NCI-H345 (cell line): ENCODE measurements at regions not wholly inside any gene's neighbourhood (a gene's known extent, or its start where the extent isn't known, plus 50 kb on each side); places are given as distances from the start of the nearest gene placed in this dataset.

Experiments used
- DNase-seq: peaks from one replicate; lab custom pipeline; 2025; lab: John Stamatoyannopoulos, UW

DNA sequence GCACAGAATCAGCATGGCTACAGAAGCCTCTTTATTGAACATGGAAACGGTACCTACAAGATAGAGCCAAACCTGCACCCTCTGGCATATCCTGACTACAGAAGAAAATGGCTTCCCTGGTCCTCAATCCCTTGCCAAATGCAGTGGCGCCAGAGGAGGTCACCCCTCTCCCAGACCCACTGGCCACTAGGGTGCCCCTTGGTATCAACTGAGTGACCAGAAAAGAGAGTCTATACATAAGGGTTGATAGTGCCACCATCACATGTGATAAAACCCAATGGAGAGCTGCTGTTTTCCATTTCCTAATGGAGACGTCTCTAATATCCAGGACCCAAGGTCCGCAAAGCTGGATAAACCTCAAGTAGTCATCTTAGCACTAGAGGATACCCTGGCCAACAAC is 52.7 kb upstream of the ALK start:
- no peak for DNase-seq

DNA sequence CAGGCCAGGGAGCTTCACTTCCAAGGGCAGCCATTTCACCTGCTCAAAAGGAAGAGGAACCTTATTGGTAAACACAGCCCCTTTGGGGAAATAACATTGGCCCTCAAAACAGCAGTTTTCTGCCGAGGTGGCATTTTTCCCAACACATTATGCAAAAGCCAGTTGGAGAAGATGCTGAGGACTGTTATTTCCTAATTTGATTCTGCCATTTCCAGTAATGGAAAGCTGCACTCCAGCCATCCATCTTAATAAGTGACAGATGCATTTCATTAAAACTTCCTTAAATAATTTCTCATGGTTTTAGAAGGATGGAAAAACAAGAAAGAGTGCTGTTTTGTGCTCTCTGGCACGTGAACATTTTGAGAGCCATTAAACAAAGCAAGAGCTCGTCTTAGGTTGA is 55.9 kb upstream of the ALK start:
- no peak for DNase-seq

DNA sequence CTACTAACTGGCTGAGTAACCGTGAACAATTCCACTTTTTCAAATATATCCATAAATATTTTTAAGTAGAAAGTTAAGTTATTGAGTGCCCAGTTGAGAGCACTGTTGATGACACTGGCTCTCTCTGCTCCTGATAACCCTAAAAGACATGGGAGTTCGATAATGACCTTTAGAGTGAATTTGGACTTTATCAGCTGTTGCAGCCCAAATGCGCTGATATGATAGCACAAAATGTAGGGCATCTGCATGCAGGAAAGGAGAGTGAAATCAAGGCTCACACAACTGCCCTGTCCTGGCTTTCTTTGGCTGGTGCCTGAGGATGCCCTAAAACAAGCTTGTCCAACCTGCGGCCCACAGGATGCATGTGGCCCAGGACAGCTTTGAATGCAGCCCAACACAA is 60.0 kb upstream of the ALK start:
- DNase-seq, result no peak

DNA sequence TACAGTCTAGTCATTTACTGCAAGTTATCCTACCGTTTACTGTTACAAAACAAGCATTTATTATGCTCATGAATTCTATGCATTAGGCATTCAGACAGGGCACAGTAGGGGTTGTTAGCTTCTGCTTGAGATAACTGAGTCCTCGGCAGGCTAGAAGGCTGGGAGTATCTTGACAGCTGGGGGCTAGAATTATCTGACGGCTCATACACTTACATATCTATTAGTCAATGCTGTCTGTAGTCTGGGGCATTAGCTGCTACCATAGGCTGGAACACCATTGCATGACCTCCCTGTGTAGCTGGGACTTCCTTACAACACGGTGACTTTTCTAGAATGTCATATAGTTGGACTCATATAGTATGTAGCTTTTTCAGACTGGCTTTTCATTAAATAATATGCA is 61.9 kb upstream of the ALK start:
- DNase-seq, result no peak

DNA sequence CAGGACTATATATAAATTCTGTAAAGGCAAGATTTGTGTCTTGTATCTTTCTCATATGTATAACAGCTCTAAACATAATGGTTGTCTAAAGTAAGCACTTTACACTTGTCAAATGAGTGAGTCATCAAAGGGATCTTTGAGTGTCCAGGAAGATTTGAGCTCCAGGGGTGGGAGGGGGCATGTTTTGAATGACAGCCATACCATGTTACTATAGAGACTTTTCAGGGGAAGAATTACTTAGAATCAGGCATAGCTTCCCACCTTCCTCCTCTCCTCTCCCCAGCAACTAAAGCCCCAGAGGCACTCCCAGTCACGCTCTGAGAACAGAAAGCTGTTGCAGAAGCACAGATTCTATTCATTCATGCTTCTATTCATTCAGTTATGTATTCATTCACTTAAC is 65.8 kb upstream of the ALK start:
- DNase-seq, result peak; percentile 17

DNA sequence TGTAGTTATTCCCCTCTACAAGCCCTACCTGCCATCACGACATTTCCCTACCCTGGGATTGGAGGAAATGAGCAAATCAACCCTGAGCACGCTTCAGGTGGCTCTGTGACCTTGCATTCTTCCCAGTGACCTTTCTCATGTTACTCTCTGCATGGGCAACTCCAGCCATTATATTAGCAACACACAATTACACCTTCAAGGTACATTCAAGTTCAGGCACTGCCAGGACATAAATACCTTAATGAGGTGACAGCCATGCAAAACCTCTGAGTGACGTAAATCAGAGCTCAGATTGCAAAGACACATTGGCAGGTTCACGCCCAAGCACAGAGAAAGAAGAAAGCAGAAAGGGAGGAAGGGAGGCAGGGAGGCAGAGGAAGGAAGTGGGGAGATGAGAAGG is 68.7 kb upstream of the ALK start:
- no peak for DNase-seq

DNA sequence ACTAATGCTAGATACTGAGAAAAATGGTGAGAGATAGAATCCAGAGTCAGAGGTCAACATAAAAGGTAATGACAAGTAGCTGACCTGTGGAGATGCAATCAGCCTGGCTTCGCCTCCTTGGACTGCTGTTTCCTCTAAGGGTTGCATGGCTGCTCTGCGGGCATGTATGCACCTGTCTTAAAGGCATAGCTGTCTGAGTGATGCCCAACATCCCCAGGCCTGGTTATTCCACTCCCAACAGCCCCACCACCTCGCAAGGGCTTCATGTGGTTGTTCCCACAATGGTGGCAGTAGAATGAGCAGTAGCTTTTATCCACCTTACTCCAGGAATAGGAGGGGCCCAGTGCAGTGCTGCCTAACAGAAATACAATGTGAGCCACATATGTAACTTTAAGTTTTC is 69.7 kb upstream of the ALK start:
- no peak for DNase-seq

DNA sequence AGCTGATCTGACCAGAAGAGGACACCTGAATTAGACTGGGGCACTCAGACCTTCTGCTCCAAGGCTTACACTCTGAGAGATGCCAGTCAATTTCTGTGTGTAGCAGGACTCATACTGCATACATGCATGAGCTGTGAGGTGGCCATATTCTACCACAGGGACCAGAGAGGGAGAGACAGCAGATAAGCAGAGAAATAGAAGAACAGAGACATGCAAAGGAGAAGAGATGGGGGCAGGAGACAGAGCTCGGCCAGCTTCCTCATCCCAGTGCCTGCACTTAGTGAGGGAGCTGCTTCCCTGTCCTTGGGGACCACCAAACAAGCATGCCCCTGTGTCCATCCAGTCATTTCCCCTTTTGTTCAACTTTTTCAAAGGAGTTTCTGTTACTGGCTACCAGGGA is 73.9 kb upstream of the ALK start:
- no peak for DNase-seq

DNA sequence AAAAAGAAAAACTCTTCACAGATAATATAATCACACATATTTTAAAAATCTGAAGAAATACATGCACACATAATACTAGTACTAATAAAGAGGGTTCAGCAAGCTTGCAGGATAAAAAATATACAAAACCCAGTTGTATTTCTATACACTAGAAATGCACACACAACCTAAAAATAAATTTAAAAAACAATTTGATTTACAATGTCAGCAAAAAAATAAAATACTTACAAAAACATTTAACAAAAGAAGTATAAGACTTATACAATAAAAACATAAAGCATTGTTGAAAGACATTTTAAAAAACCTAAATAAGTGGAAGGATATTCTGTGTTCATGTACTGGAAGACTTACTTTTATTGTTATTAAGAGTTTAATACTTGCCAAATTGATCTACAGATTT is 81.7 kb upstream of the ALK start:
- no peak for DNase-seq

DNA sequence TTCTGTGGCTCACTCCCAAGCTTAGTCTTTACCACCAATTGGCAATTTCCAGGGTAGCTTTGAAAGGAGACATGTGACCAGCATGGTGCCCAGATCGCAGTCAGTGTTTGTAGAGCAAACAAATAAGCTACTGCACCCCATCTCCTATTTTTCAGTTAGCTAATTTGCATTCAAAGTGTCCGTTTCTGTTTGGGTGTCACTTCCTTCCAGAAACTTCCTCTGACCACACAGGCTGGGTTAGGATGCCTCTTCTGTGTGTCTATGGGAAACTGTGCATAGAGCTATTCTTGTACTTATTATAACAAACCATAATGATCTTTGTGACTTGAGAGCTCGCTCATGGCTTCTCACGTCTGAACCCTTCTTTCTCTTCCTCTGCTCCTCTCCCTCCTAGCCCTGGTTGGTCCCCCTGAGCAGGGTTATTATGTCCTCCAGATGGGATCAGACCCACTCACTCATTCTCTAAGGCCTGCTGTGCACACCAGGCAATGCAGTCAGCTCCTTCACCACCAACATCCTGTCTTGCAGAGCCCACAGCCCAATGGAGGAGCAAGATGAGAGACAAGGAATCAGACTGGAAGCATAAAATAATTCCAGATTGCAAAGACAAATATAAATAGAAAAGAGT is 101.2 kb upstream of the ALK start:
- no peak for DNase-seq

DNA sequence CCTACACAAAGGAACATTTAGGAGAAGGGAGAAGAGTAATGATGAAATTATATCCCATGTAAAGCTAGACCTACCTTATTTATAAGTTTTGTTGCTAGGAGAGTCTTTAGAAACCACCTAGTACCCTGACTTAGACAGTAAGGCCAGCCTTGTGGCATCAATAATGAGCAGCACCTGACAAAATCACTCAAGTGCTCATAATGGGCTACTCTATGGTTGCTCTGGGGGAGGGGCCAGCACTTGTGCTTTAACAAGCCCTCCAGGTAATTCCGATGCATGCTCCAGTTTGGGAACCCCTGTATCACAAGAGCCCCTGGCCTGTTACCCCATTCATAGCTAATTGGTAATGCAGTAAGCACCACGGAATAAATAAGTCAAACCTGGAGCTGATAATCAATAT is 102.9 kb upstream of the ALK start:
- DNase-seq, result no peak

DNA sequence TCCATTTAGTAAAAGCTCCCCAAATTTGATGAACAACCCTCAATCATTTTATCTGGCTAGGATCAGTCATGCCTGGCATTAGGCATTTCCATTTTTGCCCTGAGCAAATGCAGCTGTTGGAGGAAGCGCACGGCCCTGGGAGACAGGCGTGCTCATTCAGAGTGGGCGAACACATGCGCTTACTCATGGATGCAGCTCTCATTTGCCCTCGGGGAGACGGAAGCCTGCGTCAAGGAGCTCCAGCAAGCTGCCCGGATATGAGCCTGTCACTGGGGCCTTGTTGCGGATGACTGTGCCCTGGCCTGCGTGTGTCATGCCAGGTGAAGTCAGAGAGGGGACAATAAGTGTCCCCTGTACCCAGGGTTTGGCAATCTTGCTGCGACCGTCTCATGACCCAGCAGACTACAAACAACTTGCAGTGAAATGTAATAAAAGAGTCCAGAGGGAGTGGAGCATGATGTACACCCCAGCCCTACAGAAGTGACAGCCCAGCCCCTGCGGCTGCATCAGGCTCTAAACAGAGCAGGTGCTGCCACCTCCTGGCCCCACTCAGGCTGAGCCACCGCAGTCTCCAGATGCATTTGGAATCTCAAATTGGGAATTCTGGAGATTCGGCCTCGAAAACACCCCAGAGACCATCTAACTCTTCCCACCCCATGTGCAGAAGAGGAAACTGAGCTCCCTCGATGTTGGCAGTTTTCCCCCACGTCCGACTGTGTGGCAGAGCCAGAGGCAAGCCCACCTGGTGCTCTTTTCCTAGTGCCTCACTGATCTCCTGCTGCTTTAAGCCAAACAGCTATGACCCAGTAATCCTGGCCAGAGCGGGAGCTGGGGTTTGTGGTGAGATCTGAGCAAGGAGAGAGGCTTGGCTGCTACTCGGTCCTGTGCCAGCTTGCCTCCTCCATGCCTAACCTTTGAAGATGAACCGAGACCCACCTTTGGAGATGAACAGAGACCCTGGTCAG is 105.0 kb upstream of the ALK start:
- DNase-seq, result peak; percentile 64

DNA sequence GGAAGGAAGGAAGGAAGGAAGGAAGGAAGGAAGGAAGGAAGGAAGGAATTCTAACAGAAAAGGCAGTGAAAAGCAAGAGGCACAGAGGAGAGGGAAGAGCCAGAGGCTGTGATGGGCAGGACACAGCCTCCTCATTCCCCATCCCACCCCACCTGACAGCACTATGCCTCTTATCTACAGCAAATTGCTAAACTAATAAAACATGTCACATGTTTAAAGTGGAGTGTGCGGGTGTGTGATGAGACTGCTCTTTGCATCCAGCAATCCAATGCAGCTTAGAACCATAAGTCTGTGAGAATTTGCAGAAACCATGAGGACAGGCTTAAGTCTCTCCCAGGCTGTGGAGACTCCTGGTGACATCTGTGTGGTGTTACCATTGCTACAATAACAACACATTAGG is 108.4 kb upstream of the ALK start:
- peak; percentile 29 for DNase-seq

DNA sequence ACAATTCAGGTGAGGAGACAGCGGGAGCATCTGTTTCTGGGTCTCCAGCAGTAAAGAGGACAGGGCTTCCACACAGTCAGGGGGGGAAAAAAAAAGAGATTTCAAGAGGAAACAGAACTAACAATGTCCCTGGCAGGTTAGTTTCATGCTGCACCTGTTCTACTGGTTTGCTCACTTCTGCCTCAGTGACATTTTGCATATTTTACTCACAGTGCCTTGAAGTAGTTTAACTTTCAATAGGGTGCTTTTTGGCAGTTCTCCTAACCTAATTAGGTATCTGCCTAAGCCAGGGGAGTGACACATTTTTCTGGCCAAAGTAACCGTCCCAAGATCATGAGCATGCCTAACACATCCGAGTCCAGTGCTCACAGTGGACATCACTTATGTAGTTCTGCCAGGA is 109.0 kb upstream of the ALK start:
- peak; percentile 74 for DNase-seq

DNA sequence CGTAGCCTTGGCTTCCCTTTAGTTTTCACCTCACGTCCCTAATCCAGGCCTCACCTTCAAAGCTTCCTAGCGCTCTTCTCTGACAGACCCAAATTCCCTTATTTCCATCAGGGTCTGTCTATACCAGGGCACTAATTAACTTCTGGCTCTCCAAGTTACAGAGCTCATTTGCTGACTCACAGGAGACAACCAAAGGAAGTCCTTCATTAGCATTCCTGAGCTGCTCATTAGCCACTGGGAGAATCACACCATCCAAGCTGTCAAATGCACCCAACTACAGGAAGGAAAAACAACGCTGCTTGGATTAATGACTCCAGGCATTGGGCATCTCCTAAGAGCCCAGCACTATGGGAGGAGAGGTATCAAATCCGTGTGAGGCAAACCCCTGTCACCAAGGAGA is 109.8 kb upstream of the ALK start:
- no peak for DNase-seq

DNA sequence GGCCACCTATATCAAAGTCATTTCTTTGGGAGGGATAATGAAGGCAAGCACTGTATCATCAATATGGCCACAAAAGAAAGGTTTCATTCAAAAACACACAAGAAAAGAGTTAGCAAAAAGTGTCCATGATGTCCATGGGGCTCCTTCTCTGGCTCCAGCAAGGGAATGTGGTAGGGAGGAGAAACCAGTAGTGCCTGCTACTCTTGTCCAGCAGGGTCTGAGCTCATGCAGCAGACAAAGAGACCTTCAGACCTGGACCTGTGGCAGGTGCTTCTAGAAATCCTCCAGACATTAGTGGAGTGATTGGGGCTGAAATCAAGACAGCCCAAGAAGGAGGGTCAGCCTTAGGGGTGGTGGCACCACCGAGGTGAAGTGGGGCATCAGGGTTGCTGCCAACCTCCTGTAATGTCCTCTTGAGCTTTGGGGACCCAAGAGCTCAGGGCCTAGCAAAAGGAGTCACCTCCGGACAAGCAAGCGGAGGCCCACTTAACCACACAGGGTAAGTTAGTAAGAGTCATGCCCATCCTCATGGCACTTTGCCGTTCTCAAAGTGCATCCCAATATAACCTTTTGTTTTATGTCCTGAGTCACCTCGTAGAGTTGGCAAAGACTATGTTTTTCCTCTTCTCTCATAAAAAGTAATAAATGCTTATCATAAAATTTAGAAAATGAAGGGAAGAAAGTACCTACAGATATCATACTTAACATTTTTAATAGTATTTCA is 112.6 kb upstream of the YPEL5 start:
- DNase-seq, result no peak

DNA sequence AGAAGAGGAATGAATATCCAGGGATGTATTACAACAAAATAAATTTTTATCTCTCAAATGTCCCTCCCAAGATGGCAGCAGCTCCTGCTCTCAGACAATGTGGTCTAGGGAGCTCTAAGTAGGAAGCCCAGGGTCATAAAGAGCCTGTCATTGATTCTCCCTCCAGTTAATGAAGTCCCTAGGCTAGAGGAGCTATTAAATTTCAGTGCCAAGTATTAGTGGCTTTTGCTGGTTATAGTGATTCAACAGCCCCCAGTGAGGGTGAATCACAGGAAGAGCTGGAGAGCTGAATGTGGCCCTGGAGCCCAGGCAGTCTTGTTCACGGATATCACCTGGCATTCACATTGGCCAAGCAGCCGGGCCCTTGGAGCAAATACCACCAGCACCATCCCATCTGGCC is 109.8 kb upstream of the YPEL5 start:
- DNase-seq, result no peak

DNA sequence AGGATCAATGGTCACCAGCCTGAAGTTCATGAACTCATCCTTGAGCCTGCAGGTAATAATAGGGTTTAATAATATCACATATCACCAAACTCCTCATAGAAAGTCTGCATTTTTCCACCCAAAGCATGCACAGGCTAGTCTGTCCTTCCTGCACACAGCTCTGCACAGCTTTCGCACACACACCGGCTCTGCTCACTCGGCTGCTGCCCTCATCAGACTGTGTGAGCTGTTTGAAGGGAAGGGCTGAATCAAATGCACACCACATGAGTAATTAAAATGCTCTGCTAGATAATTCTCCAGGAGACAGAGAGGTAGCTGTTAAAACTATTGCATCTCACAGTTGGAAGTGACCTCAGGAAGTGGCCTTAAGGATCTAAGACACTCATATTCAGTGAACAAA is 108.4 kb upstream of the YPEL5 start:
- DNase-seq, result no peak

DNA sequence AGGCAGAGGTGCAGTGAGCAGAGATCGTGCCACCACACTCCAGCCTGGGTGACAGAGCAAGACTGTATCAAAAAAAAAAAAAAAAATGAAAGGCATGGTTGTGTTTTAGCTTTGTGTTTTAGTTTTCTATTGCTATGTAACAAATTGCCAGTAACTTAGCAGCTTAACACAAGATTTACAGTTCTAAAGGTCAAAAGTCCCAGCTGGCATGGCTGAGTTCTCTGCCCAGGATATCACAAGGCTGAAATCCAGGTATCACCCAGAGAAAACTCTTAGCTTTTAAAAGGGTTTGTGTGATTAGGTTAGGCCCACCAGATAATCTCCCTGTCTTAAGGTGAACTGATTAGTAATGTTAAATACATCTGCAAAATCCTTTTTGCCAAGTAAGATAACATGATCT is 107.7 kb upstream of the YPEL5 start:
- no peak for DNase-seq

DNA sequence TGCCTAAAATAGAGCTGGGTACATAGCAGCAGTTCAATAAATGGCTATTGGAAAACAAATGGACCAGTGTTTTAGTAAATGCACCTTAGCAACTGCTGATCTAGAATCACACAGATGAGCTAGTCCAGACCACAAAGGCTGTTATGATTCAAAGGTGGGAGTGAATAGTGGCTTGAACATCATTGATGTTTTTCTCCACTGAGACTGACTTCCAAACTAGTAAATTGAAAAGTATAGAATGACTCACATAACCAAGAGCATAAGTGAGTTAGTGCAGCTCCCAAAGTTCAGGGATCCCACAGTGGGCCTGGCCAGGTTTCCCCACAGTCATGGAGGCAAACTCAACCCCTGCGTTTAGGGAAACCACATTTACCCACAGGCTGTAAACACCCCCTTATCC is 106.7 kb upstream of the YPEL5 start:
- DNase-seq, result no peak

DNA sequence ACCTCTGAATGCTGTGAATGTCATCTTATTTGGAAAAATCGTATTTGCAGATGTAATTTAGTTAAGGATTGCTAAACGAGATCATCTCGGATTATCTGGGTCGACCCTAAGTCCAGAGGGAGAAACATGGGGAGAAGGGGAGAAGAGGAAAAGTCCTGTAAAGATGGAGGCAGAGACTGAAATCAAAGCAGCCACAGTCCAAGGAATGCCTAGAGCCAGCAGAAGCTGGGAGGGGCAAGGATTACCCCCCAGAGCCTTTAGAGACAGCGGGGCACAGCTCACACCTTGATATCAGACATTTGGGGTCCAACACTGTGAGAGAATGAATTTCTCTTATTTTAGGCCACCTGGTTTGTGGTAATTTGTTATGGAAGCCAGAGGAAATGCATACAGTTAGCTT is 104.9 kb upstream of the YPEL5 start:
- DNase-seq, result no peak

DNA sequence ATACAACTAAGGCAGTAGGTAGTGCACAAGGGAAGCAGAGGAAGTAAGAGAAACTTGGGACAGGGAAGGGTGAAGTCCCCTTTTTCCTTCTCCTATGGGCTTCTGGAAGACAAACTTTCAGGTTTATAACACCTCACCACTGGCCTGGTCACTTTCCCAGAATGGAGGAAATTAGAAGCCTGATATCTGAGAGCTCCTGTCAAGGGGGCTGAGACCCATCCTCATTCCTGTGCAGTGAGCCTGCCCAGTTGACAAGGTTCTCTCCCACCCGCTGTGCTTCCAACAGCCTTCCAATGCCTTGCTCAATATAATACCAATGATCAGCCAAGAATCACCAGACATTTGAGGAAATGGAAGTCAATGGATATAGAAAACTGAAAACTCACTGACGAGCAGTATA is 100.4 kb upstream of the YPEL5 start:
- DNase-seq, result no peak

DNA sequence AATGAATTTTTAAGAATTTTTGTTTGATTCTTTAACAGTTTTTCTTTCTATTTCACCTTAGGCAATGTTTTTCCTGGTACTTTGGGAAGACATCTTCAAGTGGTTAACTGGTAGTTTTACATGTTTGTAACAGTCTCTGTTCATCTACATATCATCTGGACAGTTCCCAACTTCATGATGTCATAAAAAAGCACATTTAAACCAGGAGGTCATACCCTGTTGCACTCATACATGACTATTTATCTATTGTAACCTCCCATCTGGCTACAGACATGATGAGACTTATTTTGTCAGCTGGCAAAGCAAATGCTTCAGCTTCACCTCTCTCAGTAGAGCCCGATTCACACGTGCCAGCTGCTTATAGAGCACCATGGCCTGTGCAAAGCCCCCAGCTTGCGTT is 99.8 kb upstream of the YPEL5 start:
- DNase-seq, result no peak
